AG20443 (cell line): ENCODE measurements at regions not wholly inside any gene's neighbourhood (a gene's known extent, or its start where the extent isn't known, plus 50 kb on each side); places are given as distances from the start of the nearest gene placed in this dataset.

Experiments used
- DNase-seq: peaks from one replicate; pipeline ENCODE4 v3.0.0; 2012; ENCODE audit warnings: low spot score, mixed read lengths

DNA sequence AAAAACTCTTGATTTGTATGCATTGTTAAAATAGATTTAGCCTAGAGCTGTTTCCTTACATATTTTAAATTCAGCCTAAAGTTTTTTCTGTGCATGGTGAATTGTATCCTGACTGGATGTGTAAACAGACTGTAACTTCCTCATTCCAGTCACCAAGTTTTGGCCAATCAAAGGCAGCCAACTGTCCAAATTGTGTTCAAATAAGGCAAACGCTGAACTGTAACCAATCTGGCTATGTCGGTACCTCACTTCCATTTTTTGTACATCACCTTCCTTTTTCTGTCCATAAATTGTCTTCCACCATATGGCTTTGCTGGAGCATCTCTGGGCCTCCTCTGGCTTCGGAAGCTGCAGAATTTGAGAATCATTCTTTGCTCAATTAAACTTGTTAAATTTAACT, 1921.9 kb upstream of the SEL1L start:
- no peak for DNase-seq

DNA sequence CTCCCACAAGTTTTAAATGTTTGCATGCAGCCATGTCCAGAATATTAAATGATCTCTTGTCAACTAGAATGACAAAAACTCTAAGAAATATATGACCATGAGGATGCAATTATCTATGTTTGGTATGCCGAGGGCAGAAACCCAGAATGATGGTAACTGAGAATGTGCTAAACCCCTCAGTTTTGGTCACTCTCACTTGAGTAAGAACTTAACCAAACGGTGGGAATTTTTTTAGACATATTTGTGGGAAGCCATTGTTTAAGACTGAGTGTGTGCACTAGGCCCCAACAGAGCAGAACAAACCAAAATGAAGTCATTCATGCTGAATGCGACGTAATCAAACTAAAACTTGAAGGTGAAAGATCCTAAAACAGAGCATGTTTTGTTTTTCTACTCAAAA, 1927.9 kb upstream of the SEL1L start:
- no peak for DNase-seq

DNA sequence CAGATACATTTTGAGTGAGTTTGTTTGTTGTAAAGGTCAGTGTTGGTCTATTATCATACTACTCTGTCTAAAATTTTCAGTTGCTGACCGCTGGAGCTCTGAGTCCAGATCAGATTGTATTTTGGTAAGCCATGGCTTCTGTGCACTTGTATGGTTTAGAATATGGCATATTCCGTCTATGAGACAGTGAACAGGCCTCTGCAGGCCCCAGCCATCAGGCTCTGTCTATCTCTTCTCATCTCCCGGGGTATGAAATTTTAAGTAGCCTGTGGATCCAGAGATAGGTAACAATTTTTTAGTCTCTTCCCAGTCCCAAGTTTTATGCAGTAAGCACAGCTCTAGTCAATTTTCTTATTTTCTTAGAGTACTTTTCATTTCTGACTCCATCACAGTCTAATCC, 1929.1 kb upstream of the SEL1L start:
- no peak for DNase-seq

DNA sequence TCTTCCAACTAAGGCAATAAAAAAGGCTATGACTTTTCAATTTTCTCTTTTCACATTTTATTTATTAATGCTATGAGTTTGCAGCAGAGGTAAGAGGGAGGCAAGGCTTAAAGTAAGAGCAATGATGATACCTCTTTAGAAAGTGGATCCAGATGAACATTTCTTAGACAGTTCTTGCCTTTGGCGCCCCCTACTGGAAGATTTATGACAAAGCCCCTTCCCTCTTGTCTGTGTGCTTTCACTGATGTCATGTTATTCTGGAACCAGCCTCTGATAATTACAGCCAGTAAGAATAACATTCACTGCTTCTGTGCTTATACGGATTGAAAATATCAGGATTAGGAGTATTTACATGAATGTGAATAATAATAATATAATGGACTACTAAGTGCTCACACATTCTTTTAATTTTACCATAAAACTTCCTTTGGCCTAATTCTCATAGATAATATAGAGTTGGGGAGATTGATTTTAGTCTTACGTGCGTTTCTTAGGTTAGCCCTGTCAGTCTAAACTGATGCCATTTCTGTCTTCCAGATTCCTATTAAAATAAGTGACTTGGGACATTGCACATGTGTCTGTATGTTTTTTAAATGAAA, 1929.9 kb upstream of the SEL1L start:
- DNase-seq, result peak; percentile 59

DNA sequence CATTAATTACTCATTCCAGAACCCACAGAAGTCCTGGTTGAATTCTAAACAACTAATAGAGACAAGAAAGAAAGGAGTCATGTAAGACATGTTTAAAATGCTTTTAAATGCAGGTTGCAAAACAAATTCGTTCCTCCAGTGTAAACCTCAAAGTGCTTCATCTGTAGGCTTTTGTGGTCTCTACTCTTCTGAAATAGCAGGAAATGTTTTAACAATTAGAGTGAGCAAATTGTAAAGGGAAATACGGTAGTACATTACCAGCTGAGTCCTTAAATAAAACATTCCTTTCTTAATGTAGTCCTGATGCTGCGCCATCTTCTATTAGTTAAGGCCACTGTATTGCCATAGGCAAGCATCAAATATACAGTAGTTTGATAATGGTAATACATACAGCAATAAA, 1934.2 kb upstream of the SEL1L start:
- no peak for DNase-seq

DNA sequence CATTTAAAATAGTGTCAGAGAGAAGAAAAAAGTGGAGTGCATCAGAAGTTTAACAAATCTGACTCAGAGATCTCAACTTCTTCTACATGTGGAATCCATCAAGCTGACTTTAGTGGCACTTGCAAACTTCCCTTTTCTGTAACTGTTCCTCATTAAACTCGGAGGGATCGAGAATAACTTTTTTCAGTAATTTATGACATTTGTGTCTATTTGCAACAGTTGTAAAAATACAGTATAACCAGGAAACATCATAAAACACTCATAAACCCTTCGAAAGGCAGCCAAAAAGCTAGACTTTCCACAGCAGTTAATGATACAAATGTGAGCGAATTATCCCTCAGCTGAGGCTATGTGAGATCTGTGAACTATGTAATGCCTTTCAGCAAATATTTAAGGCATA, 1936.8 kb upstream of the SEL1L start:
- peak; percentile 29 for DNase-seq

DNA sequence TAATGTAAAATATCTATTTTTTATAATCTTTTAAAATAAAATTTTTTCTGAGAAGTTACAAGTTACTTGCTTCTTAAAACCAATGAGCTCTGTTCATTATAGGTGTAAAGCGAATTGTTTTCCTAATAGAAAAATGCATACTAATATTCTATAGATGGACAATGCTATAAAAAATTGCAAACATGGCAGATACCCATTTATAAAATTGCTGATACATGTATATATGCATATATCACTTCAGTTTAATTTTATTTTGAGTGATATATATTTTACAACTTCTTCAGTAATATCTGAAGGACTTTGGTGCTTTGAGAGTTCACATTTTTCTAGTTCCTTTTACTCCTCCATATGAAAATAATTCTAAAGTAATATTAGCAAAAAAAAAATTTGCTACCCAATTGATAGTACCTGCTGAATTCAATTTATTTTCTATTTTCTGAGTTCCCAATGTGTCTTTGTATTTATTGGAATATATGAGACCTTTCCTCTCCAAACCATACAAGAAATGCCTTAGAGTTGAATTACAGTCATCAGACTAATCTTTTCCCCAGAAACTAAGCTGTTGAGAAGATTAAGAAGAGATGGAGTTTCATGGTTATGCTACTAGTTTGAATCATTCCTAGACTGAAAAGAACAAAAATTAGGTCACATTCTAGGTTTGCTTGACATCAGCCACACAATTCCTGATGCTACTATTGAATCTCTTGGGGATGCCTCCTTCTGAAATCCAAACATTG, 1937.5 kb upstream of the SEL1L start:
- DNase-seq, result no peak

DNA sequence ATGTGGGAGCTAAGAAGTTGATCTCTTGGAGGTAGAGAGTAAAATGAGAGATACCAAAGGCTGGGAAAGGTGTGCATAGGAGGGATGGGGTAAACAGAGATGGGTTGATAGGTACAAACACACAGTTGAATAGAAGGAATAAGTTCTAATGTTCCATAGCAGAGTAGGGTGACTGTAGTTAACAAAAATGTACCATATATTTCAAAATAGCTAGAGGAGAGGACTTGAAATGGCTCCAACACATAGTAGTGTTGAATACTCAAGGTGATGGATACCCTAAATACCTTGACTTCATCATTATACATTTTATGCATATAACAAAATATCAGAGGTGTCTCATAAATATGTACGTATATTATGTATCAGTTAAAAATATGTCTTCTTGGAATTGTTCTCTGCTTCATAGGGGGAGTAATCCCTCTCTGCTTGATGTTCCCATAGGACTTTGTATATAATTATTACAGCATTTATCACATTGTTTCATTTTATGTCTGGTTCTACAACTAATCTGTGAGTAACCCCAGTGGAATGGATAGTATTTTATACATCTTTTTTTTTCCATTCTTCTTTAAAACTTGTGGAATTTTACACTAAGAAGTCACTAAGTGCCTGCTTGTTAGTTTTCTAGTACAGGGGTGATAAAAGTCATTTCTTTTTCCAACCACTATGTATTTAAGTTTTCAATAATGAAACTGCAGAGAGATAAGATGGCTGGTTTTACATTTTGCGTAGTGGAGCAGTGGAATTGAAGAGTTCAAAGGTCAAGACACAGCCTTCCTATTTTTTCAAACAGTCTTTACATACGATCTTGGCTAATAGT, 1940.0 kb upstream of the SEL1L start:
- DNase-seq, result peak; percentile 7

DNA sequence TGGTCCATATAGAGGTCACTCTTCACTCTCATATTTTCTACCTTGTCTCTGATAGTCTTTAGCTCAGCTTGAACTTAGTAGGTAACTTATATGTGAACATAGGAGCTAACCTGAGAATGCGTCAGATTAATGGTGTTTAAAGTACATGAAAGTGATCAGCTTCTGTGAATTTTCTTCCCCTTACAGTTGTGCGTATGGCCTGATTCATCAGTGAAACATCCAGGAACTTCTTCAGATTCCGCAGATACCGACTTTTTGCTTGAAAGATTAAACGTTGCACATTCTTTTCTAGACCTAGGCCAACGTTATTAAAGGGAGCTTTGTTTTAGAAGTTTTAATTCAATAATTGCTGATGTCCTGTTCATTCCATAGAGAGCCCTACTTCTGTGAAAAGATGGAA, 1945.1 kb upstream of the SEL1L start:
- no peak for DNase-seq

DNA sequence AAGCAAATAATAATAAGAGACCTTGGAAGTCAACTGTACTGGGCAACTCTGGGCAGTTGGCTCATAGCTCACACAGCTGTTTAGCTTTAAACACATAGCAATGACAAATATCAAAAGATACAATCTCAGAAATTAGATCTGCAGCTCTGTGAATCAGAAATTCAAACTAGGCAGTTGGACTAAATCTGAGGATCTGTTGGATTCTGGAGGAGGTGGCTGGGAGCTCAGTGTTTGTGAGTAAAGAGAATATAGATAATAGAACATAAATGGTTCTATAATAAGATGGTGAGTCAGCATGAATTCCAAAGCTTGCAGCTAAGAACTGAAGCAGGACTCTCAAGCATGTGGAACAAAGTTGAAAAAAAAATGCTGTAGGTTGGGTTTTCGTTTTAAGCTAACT, 1949.4 kb upstream of the SEL1L start:
- peak; percentile 5 for DNase-seq

DNA sequence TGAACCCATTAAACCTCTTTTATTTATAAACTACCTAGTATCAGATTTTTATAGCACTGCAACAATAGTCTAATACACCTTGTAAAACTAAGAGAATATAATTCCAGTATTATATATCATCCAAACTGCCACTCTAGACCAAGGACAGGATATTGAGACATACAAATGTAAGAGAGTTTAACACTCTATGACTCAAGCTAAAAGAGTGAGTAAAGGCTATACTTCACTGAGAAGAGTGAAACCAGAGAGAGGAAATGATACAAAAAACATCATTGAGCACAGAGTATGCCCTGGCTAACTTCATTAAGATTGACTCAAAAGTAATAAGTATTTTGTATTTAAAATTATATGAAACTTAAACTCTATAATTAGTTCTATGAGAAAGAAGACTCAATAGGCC, 1951.9 kb upstream of the SEL1L start:
- no peak for DNase-seq

DNA sequence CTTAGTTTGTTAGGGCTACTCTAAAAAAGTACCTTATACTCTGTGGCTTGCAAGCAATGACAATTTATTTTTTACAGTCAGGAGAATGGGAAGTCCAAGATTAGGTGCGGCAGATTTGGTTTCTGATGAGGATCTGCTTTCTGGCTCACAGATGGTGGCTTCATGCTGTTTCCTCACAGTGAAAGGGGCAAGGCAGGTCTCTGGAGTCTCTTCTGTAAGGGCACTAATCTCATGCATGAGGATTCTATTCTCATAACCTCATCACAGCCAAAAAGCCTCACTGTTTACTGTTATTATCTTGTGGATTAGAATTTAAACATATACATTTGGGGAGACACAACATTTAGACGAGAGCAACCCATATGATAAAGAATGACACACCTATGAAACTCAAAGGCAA, 1957.4 kb upstream of the SEL1L start:
- DNase-seq, result no peak

DNA sequence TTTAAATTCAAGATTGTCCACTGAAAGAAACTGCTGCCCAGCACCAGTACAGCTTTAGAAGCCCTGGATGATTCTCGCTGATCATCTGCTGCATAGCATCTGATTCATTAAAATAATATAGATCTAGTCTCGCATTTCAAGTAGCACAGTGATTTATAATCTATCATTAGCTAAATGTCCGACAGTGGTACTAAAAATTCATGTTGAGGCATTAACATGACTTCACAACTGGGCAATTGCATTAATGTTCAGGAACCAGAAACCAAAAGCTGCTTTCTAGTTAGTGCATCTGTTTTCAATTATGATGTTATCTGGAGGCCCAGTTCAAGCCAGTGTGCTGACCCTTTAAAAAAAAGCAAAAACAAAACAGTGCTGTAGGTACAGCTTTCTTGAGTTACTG, 1987.2 kb upstream of the SEL1L start:
- peak; percentile 41 for DNase-seq

DNA sequence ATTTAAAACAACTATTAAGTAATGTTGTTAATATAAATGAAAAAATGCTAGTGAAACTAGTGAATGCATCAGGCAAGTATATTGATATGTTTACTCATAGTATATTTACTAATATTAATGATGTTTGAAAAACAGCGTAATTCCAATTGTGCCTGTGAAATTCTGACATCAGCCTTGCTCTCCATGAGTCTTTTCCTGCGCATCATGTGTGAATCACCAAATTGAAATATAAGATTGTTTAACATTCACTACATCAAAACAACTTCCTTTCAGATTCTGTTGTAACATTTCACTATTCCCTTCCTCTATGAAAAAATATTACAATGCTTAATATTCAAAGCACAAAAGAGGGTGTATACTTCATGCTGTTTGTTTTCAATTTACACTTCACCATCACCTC, 1995.9 kb upstream of the SEL1L start:
- DNase-seq, result no peak

DNA sequence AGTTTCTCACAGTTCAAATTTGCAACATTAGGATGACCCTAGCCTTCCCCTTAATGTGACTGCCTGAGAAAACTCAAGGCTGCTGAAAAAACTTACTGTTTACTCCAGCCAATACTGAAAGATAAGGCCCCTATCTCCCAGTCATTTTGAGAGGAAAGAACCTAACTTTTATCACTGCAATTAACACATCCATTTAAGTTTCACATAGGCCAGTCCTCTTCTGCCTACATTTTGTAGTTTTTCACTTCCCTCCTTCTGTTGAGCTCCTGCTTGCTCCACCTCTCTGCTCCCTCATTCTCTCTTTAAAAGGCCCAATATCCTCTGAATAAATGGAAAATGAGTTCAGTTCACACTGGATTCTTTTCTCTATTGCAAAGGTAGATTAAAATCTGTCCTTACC, 1996.2 kb upstream of the FLRT2 start:
- no peak for DNase-seq

DNA sequence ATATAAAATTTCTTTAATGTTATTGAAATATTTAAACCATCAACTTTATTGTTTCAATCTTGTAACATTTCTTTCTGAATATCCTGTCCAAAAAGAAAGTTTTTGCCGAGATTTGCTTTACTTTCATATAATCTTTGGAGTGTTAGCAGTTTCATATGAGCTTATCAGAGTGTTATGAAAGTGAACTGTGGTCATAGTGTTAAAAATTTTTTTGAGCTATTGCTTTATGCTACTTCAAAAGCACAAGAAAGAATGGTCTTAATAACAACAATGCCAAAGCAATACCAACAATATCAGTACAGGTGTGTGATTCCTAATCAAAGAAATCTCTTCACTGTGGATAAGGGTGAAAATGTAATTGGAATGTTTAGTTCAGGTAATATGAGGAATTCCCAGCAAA, 1994.9 kb upstream of the FLRT2 start:
- no peak for DNase-seq

DNA sequence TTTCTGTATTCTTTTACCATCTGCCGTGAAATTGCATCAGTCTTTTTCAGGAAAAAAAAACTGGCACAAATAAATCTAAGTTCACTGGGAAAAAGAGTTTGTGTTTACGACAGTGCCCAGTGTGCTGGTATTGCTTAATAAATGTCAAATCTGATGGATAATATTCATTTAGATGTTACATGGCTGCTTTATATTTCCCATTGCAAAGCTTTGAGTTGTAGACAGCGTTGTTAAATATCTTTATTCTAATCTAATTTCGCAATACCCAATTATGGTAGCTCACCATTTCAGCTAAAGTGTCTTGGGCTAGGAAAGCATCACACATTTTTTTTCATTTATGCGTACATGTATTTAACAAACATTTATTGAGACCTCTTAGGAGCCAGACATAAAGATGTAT, 1994.5 kb upstream of the FLRT2 start:
- no peak for DNase-seq

DNA sequence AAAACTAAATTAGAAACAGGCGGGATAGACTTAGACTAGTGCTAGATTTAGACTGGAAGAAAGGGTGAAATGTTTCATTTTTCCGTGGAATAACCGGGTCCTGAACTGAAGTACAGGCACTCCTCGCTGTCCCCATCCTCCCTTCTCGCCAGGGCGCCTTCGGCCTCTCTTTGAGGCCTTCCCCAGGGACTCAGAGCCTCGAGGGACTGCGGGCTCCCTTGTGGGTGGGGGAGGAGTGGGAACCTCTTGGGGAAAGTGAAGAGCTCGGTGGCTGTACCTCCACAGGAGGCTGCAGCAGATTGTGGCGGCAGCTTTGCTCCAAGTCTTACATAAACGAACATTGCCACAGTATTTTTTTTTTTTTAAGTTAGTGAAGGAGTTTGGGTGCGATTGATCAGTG, 1988.8 kb upstream of the FLRT2 start:
- no peak for DNase-seq

DNA sequence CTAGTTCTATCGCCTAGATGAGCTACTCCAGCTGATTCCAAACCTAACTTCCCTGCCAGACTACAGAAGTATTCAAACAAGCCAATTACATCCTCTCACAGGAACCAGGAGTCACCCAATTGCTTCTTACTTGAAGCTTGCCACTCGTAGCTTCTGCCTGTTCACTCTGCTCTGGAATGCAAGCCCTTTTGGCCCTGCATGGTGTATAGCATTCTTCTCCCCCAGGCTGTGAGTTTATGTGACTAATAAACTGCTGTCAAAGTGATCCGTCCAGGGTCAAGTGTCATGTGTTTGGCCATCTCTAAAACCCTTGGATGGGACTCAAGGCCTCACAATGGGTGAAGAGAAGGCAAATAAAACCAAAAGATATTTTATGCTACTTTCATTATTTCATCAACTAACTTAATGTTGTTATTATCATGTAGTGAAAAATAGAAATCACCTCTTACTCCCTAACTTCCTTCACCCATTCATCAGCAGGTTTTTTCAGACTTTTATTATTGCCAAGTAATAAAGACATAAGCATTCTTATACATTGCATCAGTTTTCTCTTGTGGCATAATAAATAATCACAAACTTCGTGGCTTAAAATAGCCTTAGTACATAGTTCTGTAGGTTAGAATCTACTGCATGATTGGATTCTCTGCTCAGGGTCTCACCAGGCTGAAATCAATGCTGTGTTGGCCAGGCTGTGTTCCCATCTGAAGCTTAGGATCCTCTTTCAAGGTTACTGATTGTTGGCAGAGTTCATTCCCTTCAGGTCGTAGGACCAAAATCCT, 1981.7 kb upstream of the FLRT2 start:
- no peak for DNase-seq

DNA sequence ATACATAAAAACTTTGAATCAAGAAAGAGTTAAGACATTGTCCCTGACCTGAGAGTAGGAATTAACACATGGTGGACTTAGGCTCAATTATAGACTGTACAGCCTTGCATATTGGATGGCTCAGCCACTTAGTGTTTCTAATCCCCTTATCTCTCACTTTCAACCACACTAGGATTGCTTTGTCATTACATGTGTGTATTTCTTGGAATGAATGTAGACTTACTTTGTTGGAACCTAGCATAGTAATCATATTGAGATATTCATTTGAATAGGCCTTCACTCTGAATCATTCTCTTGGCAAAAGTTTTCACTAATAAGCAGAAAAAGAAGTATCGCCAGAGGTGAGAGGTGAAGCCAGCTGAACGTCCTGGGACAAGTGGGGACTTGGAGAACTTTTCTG, 1973.9 kb upstream of the FLRT2 start:
- no peak for DNase-seq

DNA sequence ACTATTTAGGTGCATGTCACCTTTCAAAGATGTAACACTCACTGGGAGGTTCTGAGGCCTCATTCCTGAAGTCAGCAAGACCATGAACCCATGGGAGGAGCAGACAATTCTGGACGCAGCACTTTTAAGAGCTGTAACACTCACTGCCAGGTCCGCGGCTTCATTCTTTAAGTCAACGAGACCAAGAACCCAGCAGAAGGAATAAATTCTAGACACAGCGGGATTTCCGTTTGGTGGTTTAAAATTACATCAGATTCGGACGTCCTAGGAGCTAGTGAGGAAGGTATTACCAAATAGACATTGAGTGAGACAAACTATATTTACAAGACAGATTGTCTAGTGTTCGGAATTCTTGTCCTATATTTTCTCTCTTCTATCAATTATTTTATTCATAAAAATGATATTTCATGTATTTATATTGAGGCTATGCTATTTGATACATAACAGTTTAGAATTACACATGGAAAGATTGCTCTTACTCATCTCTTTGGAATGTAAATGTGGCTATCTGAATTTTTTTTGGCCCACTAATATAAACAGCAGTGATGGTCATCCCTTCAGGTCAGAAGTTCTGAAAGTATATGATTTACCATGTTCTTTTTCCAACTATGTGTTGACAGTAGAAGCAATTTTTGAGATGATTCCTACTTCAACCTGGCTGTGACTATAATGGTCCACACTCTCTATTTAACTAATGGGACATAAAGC, 1973.0 kb upstream of the FLRT2 start:
- DNase-seq, result no peak

DNA sequence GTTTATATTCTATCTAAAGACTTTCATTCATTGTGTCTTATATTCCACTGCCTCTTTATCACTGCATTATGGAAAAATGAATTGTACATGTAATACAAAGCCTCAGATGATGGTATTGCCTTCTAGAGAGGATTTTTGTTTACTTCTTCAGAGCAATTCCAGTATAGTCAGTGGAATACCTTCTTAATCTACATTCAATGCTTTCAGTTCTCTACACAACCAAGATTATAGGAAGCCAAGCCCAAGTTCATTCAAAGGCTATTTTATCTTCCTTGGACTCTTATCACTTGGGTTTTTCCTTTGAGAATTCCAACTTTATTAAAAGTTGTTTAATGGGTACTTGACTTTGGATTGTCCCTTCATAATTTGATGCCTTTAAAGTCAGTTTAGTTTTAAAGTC, 1971.0 kb upstream of the FLRT2 start:
- no peak for DNase-seq
